ENCODE measurements at regions not wholly inside any gene's neighbourhood (a gene's known extent, or its start where the extent isn't known, plus 50 kb on each side); places are given as distances from the start of the nearest gene placed in this dataset.

- TF ChIP-seq CTCF (IDR thresholded peaks at IDR 0.05; ENCODE audit: insufficient read depth, low read length) (no peak), POLR2AphosphoS5 (IDR thresholded peaks at IDR 0.05; ENCODE audit: low read depth) (no peak), GABPA (IDR thresholded peaks at IDR 0.05; ENCODE audit: low read depth) (no peak), REST (IDR thresholded peaks at IDR 0.05; ENCODE audit: insufficient replicate concordance, low read depth) (no peak), SPI1 (IDR thresholded peaks at IDR 0.05; ENCODE audit: borderline replicate concordance, low read depth) (no peak)
- DNase-seq (ENCODE audit: low read depth in 1 of 2, low spot score in 1 of 2) = no peak
- Histone ChIP-seq H3K27me3 (ENCODE audit: insufficient read depth, poor library complexity, severe bottlenecking) (no peaks in the 10 kb centered on the region), H3K4me3 (replicated peaks; ENCODE audit: insufficient read depth, low read length) (no peak overlapping the region), H3K27ac (replicated peaks) (no peak overlapping the region)
Measured at GRCh38 chr12:127987199-127987901, 279.6 kb upstream of the TMEM132C start.

- no peaks in the 10 kb centered on the region for H3K27me3 ChIP-seq (ENCODE audit: insufficient read depth, poor library complexity, severe bottlenecking)
- no peak for DNase-seq (ENCODE audit: low read depth in 1 of 2, low spot score in 1 of 2)
- TF ChIP-seq SPI1 (IDR thresholded peaks at IDR 0.05; ENCODE audit: borderline replicate concordance, low read depth) = no peak
- TF ChIP-seq POLR2AphosphoS5 (IDR thresholded peaks at IDR 0.05; ENCODE audit: low read depth) = no peak
- no peak for TF ChIP-seq GABPA (IDR thresholded peaks at IDR 0.05; ENCODE audit: low read depth)
- TF ChIP-seq REST (IDR thresholded peaks at IDR 0.05; ENCODE audit: insufficient replicate concordance, low read depth) = no peak
- TF ChIP-seq CTCF (IDR thresholded peaks at IDR 0.05; ENCODE audit: insufficient read depth, low read length) = no peak
- H3K4me3 ChIP-seq (replicated peaks; ENCODE audit: insufficient read depth, low read length) = no peak overlapping the region
- no peak overlapping the region for H3K27ac ChIP-seq (replicated peaks)
Measured at GRCh38 chr12:127991485-127991884, 275.5 kb upstream of the TMEM132C start.

GRCh38 chr12:127998988-127999387 lies 268.0 kb upstream of the TMEM132C start:
- no peaks in the 10 kb centered on the region for H3K27me3 ChIP-seq (ENCODE audit: insufficient read depth, poor library complexity, severe bottlenecking)
- DNase-seq (ENCODE audit: low read depth in 1 of 2, low spot score in 1 of 2) = no peak
- H3K4me3 ChIP-seq (replicated peaks; ENCODE audit: insufficient read depth, low read length) = no peak overlapping the region
- TF ChIP-seq SPI1 (IDR thresholded peaks at IDR 0.05; ENCODE audit: borderline replicate concordance, low read depth) = no peak
- no peak for TF ChIP-seq REST (IDR thresholded peaks at IDR 0.05; ENCODE audit: insufficient replicate concordance, low read depth)
- no peak for TF ChIP-seq CTCF (IDR thresholded peaks at IDR 0.05; ENCODE audit: insufficient read depth, low read length)
- no peak for TF ChIP-seq GABPA (IDR thresholded peaks at IDR 0.05; ENCODE audit: low read depth)
- no peak for TF ChIP-seq POLR2AphosphoS5 (IDR thresholded peaks at IDR 0.05; ENCODE audit: low read depth)
- H3K27ac ChIP-seq (replicated peaks) = no peak overlapping the region

Measured in HL-60 (cell line).